HG03196 (cell line): ENCODE measurements at regions not wholly inside any gene's neighbourhood (a gene's known extent, or its start where the extent isn't known, plus 50 kb on each side); places are given as distances from the start of the nearest gene placed in this dataset.

ENCODE experiments used
- ATAC-seq: cut with Tn5 transposase; IDR thresholded peaks from one replicate; pipeline ENCODE4 v1.9.1; 2021; ENCODE audit not compliant: unreplicated experiment

DNA sequence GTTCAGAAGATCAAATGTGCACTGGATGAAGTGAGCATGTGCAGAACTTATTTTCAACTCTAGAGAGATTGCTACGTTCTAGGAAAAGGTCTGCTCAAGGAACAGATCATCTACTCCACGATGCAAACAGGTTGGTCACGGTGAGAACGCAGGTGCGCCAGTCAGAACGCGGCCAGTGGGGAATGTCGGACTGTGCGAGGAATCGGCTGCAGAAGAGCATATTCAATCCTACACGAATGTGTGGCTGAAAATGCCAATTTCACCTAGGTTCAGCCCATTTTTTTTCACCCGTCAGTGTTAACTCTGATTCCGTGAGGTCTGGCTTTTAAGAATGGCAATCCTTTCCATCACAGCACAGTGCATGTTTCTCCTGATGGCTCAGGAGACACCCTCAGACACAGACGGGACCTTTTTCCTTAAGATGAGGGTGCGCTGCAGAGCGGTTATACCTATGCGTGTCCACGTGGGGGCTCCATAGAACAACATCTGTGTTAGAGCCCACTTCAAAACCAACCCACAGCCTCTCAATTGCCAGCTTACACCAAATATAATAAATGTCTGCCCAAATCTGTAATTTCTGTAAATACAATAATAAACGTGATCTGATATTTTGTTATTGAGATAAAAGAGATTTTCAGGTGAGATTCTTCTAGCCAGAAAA, 250.4 kb downstream of the FOXA2 start:
- ATAC-seq: peak; percentile 72

DNA sequence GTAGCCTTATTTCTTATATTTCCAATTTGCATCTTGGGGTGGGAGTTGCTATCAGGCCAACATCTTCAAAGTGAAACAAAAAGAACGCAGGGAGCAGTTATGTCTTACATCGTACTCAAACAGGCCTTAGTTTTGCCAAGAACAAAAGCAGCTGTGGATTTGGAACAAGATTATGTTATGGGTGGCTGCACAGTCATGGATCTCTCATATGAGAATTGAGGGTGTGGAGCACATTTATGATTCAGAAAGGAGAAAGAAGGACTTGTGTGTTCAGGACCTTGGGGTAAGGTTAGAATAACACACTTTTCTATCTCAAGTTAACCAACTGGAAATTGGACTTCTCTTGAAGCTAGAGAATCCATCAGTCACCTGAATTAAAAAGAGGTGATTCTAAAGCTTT, 259.9 kb downstream of the FOXA2 start:
- ATAC-seq: no peak

DNA sequence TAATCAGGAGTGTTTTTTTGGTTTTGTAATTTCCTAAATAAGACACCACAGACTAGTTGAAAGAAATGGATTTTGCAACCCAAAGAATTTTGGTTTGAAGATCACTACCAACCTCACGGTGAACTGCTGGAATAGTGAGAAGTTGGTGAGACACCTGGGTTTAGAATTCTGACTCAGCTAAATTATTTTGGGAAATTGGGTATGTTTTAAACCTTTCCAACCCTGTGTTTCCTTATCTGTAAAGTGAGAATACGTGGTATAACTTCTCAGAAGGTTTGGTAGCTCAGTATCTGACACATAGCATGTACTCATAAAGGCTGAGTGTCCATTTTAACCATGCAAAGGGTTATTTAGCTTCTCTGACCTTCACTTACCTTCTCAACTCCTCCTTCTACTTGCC, 261.9 kb downstream of the FOXA2 start:
- ATAC-seq: no peak

DNA sequence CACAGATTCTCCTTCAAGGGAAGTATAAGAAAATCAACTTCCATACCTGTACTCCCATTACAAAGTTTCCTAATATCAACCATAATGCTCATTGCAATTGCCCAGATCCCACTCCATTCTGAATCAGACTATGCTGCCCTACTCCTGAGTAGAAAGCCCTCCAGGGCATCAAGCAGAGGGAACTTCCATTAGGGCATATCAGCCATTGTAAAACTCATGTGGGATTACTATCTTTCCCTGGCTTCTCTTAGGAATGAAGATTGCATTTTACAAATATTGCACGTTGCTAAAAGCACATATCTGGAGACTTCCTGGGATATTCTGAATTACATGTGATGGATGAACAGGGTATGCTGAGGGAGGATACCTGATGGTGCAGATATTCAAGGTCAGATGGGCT, 263.2 kb downstream of the FOXA2 start:
- ATAC-seq: no peak

DNA sequence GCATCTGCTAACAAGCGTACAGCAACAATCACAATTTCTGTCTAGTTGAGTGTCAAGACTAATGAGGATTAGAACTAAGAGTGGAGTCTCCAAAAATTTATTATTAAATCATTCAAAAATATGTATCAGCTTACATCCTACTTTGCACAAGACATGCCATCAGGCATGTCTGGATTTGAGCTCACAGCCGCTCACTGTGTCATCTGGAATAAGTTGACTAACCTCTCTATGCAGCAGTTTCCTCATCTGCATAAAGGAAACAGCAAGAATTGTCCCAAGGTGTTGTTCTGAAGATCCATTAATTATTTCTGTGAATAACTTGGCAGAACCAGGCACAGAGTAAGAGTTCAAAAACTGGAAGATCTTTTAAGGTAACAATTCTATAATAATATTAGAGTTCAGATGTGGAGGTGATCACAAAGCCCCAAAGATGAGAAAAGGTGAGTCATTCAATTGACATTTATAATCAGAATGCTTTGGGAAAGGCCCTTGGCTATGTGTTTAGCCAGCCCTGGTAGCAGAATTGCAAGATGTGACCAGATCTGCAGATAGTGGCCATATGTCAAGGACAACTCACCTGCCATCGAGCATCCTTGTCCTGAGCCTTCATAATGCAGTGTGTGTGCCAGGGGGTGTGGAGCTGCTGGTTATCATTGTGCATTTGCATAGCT, 264.0 kb downstream of the FOXA2 start:
- ATAC-seq: no peak

DNA sequence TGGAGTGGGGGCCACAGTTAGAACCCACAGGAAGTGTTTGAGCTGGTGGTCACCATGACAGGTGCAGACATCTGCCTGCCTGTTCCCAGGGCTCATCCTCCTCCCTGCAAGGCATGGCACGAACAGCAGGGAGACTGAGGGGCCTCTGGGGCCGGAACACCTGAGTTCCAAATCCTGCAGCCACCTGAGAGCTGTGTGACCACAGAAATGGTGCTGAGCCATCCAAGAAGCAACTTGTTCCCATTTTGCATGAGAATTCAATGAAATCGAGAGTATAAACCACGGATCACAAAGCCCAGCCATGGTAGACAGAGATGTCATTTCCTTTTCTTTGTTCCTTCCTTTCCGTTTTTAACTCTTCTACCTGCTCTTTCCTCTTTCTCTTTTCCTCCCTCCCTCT, 268.6 kb downstream of the FOXA2 start:
- no peak for ATAC-seq

DNA sequence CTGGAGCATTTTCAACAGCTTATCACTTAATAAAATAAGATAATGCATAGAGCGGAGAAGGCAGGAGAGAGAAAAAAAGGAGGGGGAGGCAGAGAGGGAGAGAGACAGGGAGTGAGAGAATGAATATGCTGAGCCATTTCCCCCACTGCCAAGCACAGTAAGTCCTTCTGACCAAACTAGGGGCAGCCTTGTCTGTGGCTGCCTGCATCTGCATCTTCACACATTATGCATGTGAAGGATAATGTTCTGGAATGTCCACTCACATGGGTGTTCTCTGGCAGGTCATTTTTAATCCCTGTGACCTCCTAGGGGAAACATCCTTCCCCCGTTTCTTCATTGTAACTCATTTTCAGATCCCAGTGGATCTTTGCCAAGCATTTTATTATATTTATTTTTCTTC, 269.3 kb downstream of the FOXA2 start:
- ATAC-seq: no peak

DNA sequence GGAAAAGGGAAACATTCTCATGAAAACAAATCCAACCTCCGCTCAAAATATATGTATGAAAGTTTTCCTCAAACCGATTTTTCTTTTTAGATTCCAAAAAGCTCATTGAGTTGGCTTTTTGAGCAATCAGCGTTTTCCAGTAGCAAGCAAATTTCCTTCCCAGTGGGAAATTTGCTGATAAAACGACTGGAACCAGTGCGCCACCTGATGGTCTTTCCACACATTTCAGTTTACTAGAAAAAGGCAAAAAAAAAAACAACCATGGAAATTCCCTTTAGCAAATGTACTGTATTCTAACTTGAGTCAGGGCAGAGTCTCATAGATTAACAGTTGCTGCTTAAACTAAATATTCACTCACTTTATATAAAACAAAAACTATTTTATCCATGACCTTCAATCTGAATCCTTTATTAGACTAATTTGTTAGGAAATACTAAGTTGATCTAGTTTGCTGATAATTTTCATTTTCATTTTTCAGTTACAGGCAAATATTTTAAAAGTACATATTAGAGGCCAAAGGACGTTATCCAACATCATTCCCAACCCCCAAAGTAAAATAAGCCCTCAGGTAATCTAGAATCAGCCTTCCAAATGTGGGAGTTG, 271.5 kb downstream of the FOXA2 start:
- ATAC-seq: no peak

DNA sequence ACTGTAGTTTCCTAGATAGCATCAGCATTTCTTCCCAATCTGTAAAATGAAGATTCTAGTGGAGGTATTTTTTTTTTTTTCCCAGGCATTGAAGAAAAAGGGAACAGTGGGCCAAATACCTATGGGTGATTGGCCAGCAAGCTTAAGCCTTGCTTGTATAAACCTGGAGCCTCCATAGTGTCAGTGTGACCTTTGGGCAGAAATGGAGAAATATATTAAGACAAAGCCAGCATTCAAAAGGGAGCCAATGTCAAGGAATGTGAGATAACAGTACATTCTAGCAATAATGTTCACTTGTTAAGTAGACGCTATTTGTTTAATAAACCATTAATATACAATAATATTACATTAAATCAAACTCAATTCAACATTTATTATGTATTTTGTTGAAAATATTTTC, 275.4 kb downstream of the FOXA2 start:
- ATAC-seq: no peak

DNA sequence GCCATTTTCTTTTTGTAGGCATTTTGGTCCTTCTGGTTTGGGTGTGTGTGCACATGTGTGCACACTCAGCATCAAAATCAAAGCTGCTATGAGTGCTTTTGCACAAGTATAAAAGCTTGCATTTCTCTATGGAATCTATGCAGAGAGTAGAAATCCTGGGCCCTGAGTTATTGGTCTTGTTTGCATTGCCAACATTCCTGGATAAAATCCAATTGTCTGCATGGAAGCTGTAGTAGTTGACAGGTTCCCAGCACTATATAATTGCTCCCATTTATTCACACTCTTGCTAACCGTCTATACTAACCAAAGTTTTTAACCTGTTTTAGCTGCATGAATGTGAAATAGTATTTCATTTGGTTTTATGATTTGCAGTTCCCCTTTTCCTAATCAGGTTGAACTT, 277.0 kb downstream of the FOXA2 start:
- ATAC-seq: no peak

DNA sequence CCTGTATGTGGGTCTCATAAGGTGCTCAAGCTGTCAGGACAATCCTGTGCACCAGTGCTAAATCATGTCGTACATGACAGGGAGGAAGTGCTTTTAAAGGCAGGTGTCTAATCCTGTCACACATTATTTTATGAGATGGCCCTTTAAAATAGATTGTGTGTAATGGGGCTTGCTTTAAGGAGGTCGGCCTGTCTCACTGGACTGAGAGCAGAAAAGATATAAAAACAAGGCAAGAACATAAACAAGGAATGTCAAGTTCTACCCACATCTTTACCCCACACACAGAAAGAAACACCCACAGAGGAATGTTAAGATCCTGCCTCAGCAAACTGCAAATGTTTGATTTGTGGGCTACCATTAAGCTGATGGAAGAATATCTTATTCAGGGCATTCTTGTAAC, 279.0 kb downstream of the FOXA2 start:
- no peak for ATAC-seq

DNA sequence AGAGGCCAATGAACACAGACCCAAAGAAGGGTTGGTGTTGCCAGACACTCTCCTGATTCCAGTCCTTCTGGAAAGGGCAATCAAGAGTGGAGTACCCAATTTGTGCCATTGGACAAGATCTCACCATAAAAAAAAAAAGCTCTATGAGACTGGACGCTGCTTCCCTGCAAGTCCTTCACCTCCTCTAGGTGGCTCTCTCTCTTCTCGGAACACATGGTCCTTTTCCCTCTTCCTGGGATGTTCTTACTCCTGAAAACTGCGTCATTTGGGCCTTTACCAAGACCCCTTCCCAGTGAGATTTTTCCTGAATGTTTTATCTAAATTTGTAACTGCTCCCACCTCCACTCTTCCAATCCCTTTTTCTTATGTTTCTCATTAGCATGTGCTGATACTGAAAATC, 280.8 kb downstream of the FOXA2 start:
- no peak for ATAC-seq

DNA sequence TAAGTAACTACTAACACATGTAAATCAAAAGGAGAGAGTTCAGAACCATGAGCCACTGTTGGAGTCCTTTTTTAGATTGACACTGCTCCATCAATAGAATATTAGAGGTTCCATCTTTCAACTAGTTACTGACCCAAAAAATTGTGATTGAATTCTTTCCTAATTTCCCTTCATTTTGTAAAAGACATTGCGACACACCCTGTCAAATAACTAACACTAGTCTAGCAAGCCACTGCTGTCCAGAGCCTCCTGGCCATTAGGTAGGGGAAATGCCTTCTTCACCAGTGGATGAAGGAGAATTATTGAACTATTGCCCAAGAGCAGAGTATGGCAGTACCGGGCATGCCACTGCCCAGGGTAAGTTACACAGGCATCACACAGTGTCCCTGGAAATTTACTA, 282.3 kb downstream of the FOXA2 start:
- ATAC-seq: no peak

DNA sequence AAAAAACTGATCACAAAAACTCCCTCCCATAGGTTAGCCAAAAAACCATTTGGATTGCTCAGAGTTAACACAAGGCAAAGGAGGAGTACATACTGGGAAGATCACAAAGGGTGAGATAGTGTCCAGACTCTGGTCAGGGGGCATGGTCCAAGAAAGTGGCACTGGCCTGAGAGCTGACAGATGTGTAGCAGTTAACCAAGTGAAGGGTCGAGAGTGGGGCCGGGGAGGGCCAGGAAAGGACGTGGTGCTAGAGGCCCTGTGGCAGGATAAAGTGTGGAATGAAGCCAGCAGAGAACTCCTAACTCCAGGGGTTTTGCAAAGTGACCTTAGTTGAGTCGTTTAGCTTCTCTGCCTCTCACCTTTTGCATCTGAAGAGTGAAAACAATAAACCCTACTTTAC, 290.5 kb downstream of the FOXA2 start:
- no peak for ATAC-seq

DNA sequence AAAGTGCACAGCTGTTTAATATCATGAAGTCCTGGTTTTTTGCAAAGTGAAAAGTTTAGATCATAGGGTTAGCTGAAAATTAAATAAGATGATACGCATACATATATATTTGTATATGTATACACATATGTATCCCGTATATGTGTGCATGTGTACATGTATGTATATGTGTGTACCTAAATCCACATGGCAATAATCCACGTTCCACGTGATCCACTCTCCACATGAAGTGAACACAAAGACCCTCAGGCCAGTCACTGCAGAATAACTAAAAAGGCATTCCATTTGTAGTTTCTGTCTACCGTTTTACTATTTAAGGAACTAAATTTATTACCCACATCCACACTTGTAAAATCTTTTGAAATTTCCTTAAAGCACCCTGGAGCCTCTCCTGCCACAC, 294.9 kb downstream of the FOXA2 start:
- no peak for ATAC-seq

DNA sequence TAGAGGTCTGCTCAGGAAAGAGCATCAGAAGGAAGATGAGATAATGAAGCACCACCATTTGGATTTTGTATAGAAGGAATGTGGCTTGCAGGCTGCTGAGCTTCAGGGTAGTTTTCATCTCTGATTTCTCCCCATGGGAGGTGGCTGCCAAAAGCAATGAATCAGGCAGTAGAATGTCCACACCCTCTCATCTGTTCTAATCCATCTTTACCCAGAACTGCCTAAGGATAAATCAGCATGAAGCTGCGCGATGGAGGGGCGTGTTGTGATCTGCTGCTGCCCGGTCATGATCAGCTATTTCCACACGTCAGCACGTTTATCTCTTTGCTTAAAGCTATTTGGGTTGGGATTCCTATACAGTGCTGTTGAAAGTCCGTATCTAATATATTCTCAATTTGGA, 295.4 kb downstream of the FOXA2 start:
- ATAC-seq: no peak

DNA sequence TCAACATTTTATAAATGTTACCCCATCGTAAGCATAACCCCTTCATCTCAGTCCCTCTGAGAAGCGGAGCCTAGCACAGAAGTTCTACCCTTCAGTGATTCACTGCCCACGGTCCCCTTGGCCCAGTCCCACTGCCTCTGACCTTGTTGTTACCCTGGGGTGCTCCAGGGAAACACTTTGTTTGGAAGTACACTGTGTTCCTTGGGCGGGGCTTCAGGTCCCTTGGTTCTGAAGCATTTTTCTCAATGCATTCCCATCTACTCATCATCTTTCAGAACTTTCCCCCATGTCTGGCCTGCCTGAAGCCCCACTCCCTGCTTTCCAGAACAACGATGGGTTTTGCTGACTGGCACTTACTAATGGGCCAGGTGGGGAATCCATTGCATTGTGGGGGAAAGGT, 296.2 kb downstream of the FOXA2 start:
- ATAC-seq: no peak

DNA sequence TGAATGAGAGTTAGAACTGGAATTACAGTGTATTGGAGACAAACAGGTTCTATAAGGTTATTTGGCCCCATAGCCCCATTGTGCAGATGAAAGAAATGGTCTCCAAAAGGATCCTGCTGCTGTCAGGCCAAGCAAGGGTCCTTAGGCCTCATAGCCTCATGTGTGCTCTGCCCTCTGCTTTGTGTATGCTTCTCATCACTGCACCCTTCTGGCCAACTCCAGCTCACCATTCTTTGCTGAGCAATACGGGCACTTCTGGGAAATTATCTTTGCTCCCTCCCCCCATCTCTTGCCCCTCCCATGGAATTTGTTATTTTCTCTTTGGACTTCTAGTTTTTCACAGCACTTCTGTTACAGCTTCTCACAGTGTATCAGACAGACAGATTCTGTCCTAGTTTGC, 298.8 kb downstream of the FOXA2 start:
- ATAC-seq: no peak

DNA sequence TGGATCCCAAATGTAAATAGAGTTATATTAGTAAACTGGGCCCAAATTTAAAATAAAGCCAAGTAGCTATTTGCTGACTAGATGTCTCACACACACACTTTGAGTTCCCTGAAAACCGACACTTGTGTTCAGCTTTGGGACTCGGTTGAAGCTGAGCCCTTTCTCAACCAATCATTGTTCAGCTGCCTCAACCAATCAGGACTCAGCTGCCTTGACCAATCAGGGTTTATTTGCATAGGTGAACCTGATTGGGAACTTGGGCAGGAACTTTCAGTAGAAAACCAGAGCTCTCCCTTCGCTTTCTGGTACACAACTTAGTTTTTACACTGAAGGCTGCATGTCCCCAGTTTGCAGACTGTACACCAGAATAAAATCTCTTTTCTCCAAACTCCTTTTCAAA, 301.7 kb downstream of the FOXA2 start:
- ATAC-seq: no peak

DNA sequence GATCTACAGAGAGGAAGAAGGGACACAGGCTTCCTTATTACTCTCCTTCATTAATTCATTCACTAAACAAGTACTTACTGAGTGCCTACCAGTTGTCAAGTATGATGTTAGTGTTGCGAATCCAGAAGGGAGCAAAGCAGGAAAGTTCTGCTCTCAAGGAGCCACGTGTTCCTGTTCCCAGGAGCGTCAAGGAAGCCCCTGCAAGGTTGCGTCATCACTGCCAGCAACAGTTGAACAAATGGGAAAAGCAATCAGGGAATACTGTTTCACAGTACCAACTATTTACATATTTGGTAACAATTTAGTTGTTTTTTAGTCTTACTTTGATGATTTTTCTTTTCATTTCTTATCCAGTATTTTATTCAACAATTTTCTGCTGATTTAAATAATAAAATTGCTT, 310.0 kb downstream of the FOXA2 start:
- no peak for ATAC-seq

DNA sequence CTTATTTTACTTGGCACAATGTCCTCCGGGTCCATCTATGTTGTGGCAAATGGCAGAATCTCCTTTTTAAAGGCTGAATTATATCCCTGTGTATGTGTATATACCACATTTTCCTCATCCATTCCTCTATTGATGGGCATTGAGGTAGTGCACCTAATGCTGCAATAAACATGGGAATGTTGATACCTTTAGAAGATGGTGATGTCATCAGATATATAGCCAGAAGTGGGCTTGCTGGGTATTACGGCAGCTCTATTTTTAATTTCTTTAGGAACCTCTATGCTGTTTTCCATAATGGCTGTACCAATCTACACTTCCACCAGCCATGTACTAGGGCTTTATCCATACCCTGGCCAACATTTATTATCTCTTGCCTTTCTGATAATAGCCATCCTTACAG, 315.7 kb downstream of the FOXA2 start:
- no peak for ATAC-seq

DNA sequence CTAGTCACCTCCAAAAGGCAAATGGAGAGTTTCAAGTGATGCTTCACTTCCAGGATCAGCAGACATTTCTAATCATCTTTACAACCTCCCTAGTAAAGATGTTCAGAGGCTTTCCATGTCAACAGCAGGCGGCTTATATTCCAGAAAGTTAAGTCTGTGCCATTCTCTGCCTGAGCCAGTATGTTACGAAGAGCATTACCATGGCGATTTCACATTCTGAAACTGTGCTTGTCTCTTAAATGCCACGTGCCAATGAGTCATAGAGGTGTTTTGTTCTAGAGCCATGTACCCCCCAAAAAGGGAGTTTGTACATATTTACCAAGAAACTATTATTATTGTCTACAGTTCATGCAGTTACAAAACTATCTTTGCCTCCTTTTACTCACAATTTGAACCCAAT, 319.5 kb downstream of the FOXA2 start:
- no peak for ATAC-seq

DNA sequence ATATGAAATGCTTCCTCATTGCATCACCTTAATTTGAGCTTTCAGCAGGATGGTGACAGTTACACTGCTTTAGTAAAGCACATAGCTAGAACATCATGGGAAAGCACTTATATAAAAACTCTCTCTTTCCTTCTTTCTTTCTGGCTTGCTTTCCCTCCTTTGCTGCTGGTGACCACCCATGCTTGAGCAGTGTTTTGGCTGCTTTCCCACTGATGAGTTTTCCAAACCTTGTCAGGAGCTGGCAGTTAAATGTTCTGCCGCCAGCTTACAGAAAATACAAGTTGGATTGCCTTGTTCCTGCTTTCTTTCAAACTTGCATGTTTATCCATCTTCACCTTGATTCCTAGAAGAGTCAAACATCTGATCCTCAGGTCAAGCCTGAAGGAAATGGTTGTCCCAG, 323.9 kb downstream of the FOXA2 start:
- ATAC-seq: no peak
